ENCODE measurements at regions not wholly inside any gene's neighbourhood (a gene's known extent, or its start where the extent isn't known, plus 50 kb on each side); places are given as distances from the start of the nearest gene placed in this dataset.

DNA sequence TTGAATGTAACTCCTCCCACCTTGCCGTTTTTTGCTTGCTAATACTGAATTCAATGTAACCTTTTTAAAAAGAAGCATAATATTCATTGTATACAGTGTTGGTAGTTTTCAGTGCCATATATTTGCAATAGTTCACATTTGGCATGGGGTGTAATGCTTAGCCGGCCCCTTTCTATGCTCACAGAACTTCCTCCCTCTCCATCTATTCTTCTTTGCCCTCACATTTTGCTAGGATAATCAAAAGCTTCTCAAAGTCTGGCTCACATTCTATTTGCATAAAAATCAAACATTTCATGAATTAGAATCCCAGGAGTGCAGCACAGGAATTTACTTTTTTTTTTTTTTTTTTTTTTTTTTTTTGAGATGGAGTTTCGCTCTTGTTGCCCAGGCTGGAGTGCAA is 226.3 kb upstream of the MPDZ start:
- H3K27ac ChIP-seq: no peak overlapping the region
- H3K4me1 ChIP-seq: no peaks in the 10 kb centered on the region
- WGBS, 2 donors: 84 to 93% methylated on average over 3 of the region's 3 CpGs
- no peaks in the 10 kb centered on the region for H3K9me3 ChIP-seq
- no peak overlapping the region for H3K4me3 ChIP-seq
- no peak for DNase-seq
- TF ChIP-seq POLR2A (IDR thresholded peaks at IDR 0.05) (no peak), POLR2AphosphoS5 (IDR thresholded peaks at IDR 0.05) (no peak), EP300 (IDR thresholded peaks at IDR 0.05) (no peak)
- TF ChIP-seq, protein P1, sequence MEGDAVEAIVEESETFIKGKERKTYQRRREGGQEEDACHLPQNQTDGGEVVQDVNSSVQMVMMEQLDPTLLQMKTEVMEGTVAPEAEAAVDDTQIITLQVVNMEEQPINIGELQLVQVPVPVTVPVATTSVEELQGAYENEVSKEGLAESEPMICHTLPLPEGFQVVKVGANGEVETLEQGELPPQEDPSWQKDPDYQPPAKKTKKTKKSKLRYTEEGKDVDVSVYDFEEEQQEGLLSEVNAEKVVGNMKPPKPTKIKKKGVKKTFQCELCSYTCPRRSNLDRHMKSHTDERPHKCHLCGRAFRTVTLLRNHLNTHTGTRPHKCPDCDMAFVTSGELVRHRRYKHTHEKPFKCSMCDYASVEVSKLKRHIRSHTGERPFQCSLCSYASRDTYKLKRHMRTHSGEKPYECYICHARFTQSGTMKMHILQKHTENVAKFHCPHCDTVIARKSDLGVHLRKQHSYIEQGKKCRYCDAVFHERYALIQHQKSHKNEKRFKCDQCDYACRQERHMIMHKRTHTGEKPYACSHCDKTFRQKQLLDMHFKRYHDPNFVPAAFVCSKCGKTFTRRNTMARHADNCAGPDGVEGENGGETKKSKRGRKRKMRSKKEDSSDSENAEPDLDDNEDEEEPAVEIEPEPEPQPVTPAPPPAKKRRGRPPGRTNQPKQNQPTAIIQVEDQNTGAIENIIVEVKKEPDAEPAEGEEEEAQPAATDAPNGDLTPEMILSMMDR (IDR thresholded peaks at IDR 0.05): no peak
- H3K36me3 ChIP-seq: no peaks in the 10 kb centered on the region
- no peaks in the 10 kb centered on the region for H3K27me3 ChIP-seq
- intact Hi-C loops (cut with DNase I): no loop called here

DNA sequence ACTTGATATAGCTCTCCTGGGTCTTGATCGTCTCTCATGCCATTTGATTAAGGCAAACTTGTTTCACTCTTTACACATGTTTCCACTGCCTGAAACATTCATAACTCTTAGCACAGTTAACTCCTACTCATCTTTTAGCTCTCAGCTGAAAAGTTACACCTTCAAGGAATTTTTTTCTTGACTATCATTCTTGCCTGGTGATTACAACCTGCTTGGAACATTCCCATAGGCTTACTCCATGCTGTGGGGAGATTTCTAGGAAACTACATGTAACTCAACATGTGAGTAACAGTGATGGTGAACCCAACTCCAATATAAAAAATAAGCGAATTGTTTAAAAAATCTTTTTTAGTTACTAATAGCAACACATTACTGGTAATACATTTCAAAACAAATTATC is 224.1 kb upstream of the MPDZ start:
- no peak overlapping the region for H3K4me3 ChIP-seq
- H3K9me3 ChIP-seq: no peaks in the 10 kb centered on the region
- 96 to 97% methylated on average over 2 of the region's 2 CpGs for WGBS, 2 donors
- no peaks in the 10 kb centered on the region for H3K4me1 ChIP-seq
- no peak for DNase-seq
- no peak for TF ChIP-seq EP300 (IDR thresholded peaks at IDR 0.05)
- no peak for TF ChIP-seq POLR2A (IDR thresholded peaks at IDR 0.05)
- TF ChIP-seq POLR2AphosphoS5 (IDR thresholded peaks at IDR 0.05): no peak
- TF ChIP-seq, protein P1 (IDR thresholded peaks at IDR 0.05): no peak
- H3K27me3 ChIP-seq: no peaks in the 10 kb centered on the region
- no peak overlapping the region for H3K27ac ChIP-seq
- H3K36me3 ChIP-seq: no peaks in the 10 kb centered on the region
- intact Hi-C loops (cut with DNase I): no loop called here

DNA sequence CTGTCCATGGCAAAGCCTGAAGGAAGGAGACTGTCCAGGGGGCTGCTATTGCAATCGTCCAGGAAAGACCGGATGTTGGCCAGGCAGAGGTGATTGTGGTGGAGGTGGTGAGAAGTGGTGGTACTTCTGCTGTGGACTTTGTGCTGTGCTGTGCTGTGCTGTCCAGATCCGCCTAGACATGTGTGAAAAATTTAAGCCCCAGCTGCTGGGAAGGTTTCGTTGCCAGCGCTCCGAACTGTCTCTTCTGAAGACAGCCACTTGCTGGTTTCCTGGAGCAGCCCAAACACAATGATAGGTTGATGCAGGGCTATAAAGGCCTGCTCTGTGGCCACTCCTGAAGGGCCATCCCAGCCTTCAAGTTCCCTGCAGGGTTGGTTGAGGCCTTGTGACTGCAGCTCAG is 223.0 kb upstream of the MPDZ start:
- Histone ChIP-seq H3K4me3 (no peak overlapping the region), H3K4me1 (no peaks in the 10 kb centered on the region), H3K27me3 (no peaks in the 10 kb centered on the region), H3K27ac (no peak overlapping the region), H3K36me3 (no peaks in the 10 kb centered on the region), H3K9me3 (no peaks in the 10 kb centered on the region)
- 86% methylated on average over 6 of the region's 6 CpGs for WGBS, 2 donors
- TF ChIP-seq POLR2AphosphoS5 (IDR thresholded peaks at IDR 0.05) (no peak), POLR2A (IDR thresholded peaks at IDR 0.05) (no peak), EP300 (IDR thresholded peaks at IDR 0.05) (no peak)
- TF ChIP-seq, protein P1 (IDR thresholded peaks at IDR 0.05): no peak
- DNase-seq: no peak
- intact Hi-C loops (cut with DNase I): no loop called here

DNA sequence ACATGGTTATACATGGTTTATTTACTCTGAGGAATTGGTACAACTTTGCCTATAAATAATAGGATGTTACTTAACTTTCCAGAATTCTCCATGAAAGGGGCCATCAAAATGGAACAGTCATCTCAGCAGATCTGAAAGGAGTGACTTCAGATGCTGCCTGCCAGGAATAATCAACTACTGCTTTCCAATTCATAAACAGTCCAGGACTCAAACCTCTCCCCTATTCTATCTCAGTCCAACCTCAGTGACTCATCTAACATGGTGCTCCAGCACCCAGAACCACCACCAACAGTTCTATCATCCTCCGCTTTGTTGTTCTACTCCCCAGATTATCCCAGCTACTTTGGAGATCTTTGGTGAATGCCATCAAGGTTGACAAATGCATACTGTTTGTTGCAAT is 221.5 kb upstream of the MPDZ start:
- no peaks in the 10 kb centered on the region for H3K4me1 ChIP-seq
- WGBS, 2 donors: 95 to 98% methylated on average over 1 of the region's 1 CpG
- intact Hi-C loops (cut with DNase I): no loop called here

DNA sequence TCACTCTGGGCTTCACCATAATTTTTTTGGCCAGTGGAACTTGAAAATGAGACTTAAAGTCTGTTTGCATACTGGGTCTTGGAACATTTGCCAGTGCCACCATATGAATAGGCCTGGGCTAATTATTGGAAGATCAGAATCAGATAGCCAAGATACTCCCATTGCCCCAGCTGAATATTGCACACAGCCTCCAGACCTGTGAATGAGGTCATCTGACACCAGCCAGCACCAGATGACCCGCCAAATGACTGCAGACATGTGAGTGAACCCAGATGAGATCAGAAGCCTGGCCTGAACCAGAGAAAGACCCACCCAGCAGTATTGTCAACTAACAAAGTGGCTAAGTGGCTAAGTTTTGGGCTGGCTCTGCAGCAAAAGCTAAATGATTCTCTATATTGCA is 220.5 kb upstream of the MPDZ start:
- Histone ChIP-seq H3K27me3 (no peaks in the 10 kb centered on the region), H3K4me1 (no peaks in the 10 kb centered on the region), H3K27ac (no peak overlapping the region), H3K9me3 (no peaks in the 10 kb centered on the region), H3K36me3 (no peaks in the 10 kb centered on the region), H3K4me3 (no peak overlapping the region)
- DNase-seq: peak; percentile 68
- TF ChIP-seq, protein P1 (IDR thresholded peaks at IDR 0.05): no peak
- no peak for TF ChIP-seq POLR2AphosphoS5 (IDR thresholded peaks at IDR 0.05)
- TF ChIP-seq POLR2A (IDR thresholded peaks at IDR 0.05): no peak
- TF ChIP-seq EP300 (IDR thresholded peaks at IDR 0.05): no peak
- WGBS, 2 donors: 75 to 77% methylated on average over 1 of the region's 1 CpG
- intact Hi-C loops (cut with DNase I): no loop called here

More for the DNA sequence above, 221.5 kb upstream of the MPDZ start:
- no peak for DNase-seq
- Histone ChIP-seq H3K4me3 (no peak overlapping the region), H3K9me3 (no peaks in the 10 kb centered on the region), H3K27ac (no peak overlapping the region), H3K27me3 (no peaks in the 10 kb centered on the region), H3K36me3 (no peaks in the 10 kb centered on the region)
- no peak for TF ChIP-seq EP300 (IDR thresholded peaks at IDR 0.05)
- TF ChIP-seq POLR2A (IDR thresholded peaks at IDR 0.05): no peak
- TF ChIP-seq POLR2AphosphoS5 (IDR thresholded peaks at IDR 0.05): no peak
- TF ChIP-seq, protein P1 (IDR thresholded peaks at IDR 0.05): no peak

All from sigmoid colon (tissue), 6 donors.